OCI-LY7 (cell line): ENCODE measurements at regions not wholly inside any gene's neighbourhood (a gene's known extent, or its start where the extent isn't known, plus 50 kb on each side); places are given as distances from the start of the nearest gene placed in this dataset.

Experiments
- BruUV-seq: library from RNA; stranded (reverse); fragments of 400-500 nt; replicated peaks from 2 replicates; lab custom pipeline; 2021; lab: Mats Ljungman, UMichigan
- CTCF ChIA-PET: fragments of 300-600 bp; sonication (Branson Sonifier 250); formaldehyde crosslinking; loops from one replicate; lab custom pipeline; 2022; ENCODE audit warnings: antibody characterized with exemption; ENCODE audit not compliant: unreplicated experiment; lab: Charles Lee
- POLR2A ChIA-PET: fragments of 300-600 bp; sonication (Branson Sonifier 250); formaldehyde crosslinking; loops from one replicate; lab custom pipeline; 2022; ENCODE audit warnings: antibody characterized with exemption; lab: Charles Lee
- DNase-seq: peaks from one replicate; pipeline ENCODE4 v3.0.0-alpha.2; 2015; ENCODE audit warnings: low spot score
- H2AFZ ChIP-seq: fragments of 200-600 bp; sonication (generic), shearing (Covaris generic); 2 replicates; pipeline ENCODE4 v1.6.1; 2014; ENCODE audit warnings: mild to moderate bottlenecking, antibody characterized with exemption, low read length, moderate library complexity
- H3K27ac ChIP-seq: fragments of 200-600 bp; sonication (generic); 2 replicates; pipeline ENCODE4 v1.5.1; 2014; ENCODE audit warnings: mixed run types, low read depth, mild to moderate bottlenecking, moderate library complexity, low read length, inconsistent platforms; ENCODE audit not compliant: poor library complexity, severe bottlenecking
- H3K36me3 ChIP-seq: fragments of 200-600 bp; sonication (generic); 2 replicates; pipeline ENCODE4 v1.6.1; 2014; ENCODE audit warnings: mild to moderate bottlenecking, antibody characterized with exemption, low read length, moderate library complexity, mixed read lengths; ENCODE audit not compliant: insufficient read depth
- H3K4me1 ChIP-seq: fragments of 200-600 bp; sonication (generic); 2 replicates; pipeline ENCODE4 v1.5.1; 2014; ENCODE audit warnings: mild to moderate bottlenecking, low read length; ENCODE audit not compliant: insufficient read depth, poor library complexity, severe bottlenecking
- H3K4me2 ChIP-seq: fragments of 200-600 bp; sonication (generic); 2 replicates; pipeline ENCODE4 v1.6.1; 2014; ENCODE audit warnings: mild to moderate bottlenecking, low read length
- H3K4me3 ChIP-seq: fragments of 200-600 bp; sonication (generic); 2 replicates; pipeline ENCODE4 v1.5.1; 2014; ENCODE audit warnings: mild to moderate bottlenecking, low read depth, low read length; ENCODE audit not compliant: poor library complexity, severe bottlenecking
- H3K79me2 ChIP-seq: fragments of 200-600 bp; sonication (generic); 2 replicates; pipeline ENCODE4 v1.6.1; 2016; ENCODE audit warnings: low read depth, mild to moderate bottlenecking, low read length, moderate library complexity, mixed read lengths; ENCODE audit not compliant: insufficient read depth
- H3K9me2 ChIP-seq: fragments of 200-600 bp; sonication (generic); 2 replicates; pipeline ENCODE4 v1.6.1; 2016; ENCODE audit warnings: mild to moderate bottlenecking, low read length, mixed read lengths; ENCODE audit not compliant: insufficient read depth
- H3K9me3 ChIP-seq: fragments of 200-600 bp; sonication (generic); 2 replicates; pipeline ENCODE4 v1.6.1; 2014; ENCODE audit warnings: mild to moderate bottlenecking, mixed run types, low read length, mixed read lengths
- H4K20me1 ChIP-seq: fragments of 200-600 bp; sonication (generic); 2 replicates; pipeline ENCODE4 v1.6.1; 2014; ENCODE audit warnings: mild to moderate bottlenecking, antibody characterized with exemption, low read length, moderate library complexity, mixed read lengths; ENCODE audit not compliant: insufficient read depth
- EZH2phosphoT487 ChIP-seq: fragments of 200-600 bp; sonication (generic); IDR thresholded peaks from 2 replicates; pipeline ENCODE4 v1.6.1; 2018; ENCODE audit warnings: low read depth, borderline replicate concordance, mild to moderate bottlenecking, mixed run types, antibody characterized with exemption, low read length, moderate library complexity, mixed read lengths
- intact Hi-C: fragments of 100-400 bp; cut with micrococcal nuclease; formaldehyde crosslinking; loops from one replicate; pipeline ENCODE4 v1.10.0; 2022; ENCODE audit not compliant: unreplicated experiment
- TF ChIP-seq, protein P1 (sequence below): fragments of 200-600 bp; sonication (generic); conservative IDR thresholded peaks from 2 replicates; pipeline ENCODE4 v1.5.1; 2014; ENCODE audit warnings: mild to moderate bottlenecking, antibody characterized with exemption, low read length, moderate library complexity, mixed read lengths

DNA sequence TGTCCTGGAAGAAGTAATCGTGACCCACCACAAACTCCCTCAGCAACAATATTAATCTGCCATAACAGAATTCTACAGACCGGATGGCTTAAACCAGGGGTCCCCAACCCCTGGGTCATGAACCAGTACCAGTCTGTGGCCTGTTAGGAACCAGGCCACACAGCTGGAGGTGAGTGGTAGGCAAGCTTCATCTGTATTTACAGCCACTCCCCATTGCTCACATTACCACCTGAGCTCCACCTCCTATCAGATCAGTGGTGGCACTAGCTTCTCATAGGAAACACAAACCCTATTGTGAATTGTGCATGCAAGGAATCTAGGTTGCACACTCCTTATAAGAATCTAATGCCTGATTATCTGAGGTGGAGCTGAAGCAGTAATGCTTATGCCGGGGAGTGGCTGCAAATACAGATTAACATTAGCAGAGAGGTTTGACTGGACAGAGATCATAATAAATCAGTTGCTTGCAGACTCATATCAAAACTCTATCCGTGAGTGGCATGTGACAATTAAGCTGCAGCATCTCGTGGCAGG is 74.5 kb downstream of the NOG start:
- Histone ChIP-seq H3K4me1 (no peaks in the 10 kb centered on the region), H3K9me2 (no peaks in the 10 kb centered on the region), H3K4me2 (no peak overlapping the region), H3K4me3 (no peak overlapping the region), H3K79me2 (no peaks in the 10 kb centered on the region), H3K9me3 (no peaks in the 10 kb centered on the region), H2AFZ (no peak overlapping the region), H4K20me1 (no peaks in the 10 kb centered on the region), H3K36me3 (no peaks in the 10 kb centered on the region), H3K27ac (no peak overlapping the region)
- TF ChIP-seq, protein P1, sequence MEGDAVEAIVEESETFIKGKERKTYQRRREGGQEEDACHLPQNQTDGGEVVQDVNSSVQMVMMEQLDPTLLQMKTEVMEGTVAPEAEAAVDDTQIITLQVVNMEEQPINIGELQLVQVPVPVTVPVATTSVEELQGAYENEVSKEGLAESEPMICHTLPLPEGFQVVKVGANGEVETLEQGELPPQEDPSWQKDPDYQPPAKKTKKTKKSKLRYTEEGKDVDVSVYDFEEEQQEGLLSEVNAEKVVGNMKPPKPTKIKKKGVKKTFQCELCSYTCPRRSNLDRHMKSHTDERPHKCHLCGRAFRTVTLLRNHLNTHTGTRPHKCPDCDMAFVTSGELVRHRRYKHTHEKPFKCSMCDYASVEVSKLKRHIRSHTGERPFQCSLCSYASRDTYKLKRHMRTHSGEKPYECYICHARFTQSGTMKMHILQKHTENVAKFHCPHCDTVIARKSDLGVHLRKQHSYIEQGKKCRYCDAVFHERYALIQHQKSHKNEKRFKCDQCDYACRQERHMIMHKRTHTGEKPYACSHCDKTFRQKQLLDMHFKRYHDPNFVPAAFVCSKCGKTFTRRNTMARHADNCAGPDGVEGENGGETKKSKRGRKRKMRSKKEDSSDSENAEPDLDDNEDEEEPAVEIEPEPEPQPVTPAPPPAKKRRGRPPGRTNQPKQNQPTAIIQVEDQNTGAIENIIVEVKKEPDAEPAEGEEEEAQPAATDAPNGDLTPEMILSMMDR: no peak
- TF ChIP-seq EZH2phosphoT487: no peak
- intact Hi-C loops: no loop called here
- ChIA-PET POLR2A (no interaction called here), CTCF (no interaction called here)
- no TSS peak for BruUV-seq
- no peak for DNase-seq

DNA sequence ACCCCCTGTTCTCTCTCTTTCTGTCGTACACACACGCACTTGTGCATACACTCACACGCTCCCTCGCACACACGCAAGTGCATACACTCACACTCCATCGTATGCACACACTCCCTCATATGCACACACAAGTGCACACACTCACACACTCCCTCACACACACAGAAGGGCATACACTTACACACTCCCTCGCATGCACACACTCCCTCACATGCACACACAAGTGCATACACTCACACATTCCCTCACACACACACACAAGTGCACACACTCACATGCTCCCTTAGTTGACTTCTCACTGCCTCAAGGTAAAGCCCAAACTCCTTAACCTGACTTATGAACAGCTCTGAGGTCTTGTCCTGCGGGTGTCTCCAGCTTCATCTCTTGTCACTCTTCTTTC is 78.7 kb downstream of the NOG start:
- BruUV-seq: no TSS peak
- Histone ChIP-seq H3K79me2 (no peaks in the 10 kb centered on the region), H3K4me3 (no peak overlapping the region), H4K20me1 (no peaks in the 10 kb centered on the region), H3K27ac (no peak overlapping the region), H2AFZ (no peak overlapping the region), H3K9me3 (no peaks in the 10 kb centered on the region), H3K36me3 (no peaks in the 10 kb centered on the region), H3K4me2 (no peak overlapping the region), H3K4me1 (no peaks in the 10 kb centered on the region), H3K9me2 (no peaks in the 10 kb centered on the region)
- intact Hi-C loops: no loop called here
- no peak for DNase-seq
- no peak for TF ChIP-seq EZH2phosphoT487
- TF ChIP-seq, protein P1: no peak
- POLR2A ChIA-PET: interaction anchor here (0.7 kb wide), 1 partner anchor 353 kb away, joined by 3 read pairs; no protein-coding TSS in a partner anchor
- CTCF ChIA-PET: no interaction called here

DNA sequence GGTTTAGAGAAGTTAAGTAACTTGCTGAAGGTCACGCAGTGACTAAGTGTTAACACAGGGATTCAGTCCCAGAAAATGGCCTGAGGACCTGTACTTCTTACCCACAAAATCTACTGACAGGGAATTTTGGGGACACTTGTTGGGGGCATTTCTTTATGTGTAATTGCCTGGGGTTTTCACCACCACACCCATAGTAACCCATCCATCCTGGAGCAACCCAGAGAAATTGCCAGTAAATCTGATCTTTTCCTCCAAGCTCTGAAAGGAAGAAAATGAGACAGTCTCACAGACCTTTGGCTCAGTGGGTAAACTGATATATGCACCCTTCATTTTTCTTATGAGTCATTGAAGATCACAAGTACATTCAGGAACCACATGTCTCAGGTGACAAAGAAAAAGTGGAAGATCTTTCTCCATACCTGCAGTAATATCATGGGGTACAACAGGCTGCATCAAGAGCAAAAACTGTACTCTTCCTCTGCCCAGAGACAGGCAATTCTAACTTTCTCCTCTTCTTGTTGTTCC is 81.0 kb downstream of the NOG start:
- CTCF ChIA-PET: no interaction called here
- TF ChIP-seq EZH2phosphoT487: no peak
- TF ChIP-seq, protein P1: no peak
- Histone ChIP-seq H4K20me1 (no peaks in the 10 kb centered on the region), H3K4me3 (no peak overlapping the region), H3K4me2 (no peak overlapping the region), H3K9me3 (no peaks in the 10 kb centered on the region), H3K4me1 (no peaks in the 10 kb centered on the region), H3K79me2 (no peaks in the 10 kb centered on the region), H2AFZ (no peak overlapping the region), H3K27ac (no peak overlapping the region), H3K36me3 (no peaks in the 10 kb centered on the region), H3K9me2 (no peaks in the 10 kb centered on the region)
- BruUV-seq: no TSS peak
- POLR2A ChIA-PET: interaction anchor here (0.6 to 0.7 kb wide), 2 partner anchors 648 to 1171 kb away, joined by 3 read pairs; no protein-coding TSS in a partner anchor
- intact Hi-C loops: no loop called here
- no peak for DNase-seq
